Subcutaneous abdominal adipose tissue (tissue), 5 donors: ENCODE measurements at regions not wholly inside any gene's neighbourhood (a gene's known extent, or its start where the extent isn't known, plus 50 kb on each side); places are given as distances from the start of the nearest gene placed in this dataset.
"Not testable (repeated sequence)": the region's sequence is repeated elsewhere in the genome, so short reads cannot be mapped to it uniquely, and the experiment has no call there.

Source experiments
- H3K27ac ChIP-seq: one replicate; pipeline ENCODE4 v1.7.0; 2013; ENCODE audit warnings: low read depth, mild to moderate bottlenecking, inconsistent platforms, low read length, moderate library complexity
- H3K27me3 ChIP-seq, 5 donors: one replicate each; pipeline ENCODE4 v1.7.0; 2013; ENCODE audit warnings: low read length in 5 of 5, inconsistent platforms in 1 of 5; ENCODE audit not compliant: control insufficient read depth in 5 of 5, insufficient read depth in 4 of 5
- H3K36me3 ChIP-seq, 5 donors: one replicate each; pipeline ENCODE4 v1.7.0; 2013; ENCODE audit warnings: low read length in 5 of 5; ENCODE audit not compliant: control insufficient read depth in 5 of 5, insufficient read depth in 5 of 5
- H3K4me1 ChIP-seq, 5 donors: one replicate each; pipeline ENCODE4 v1.7.0; 2013; ENCODE audit warnings: low read length in 5 of 5, mild to moderate bottlenecking in 3 of 5, moderate library complexity in 1 of 5; ENCODE audit not compliant: control insufficient read depth in 5 of 5, insufficient read depth in 5 of 5
- H3K4me3 ChIP-seq, 5 donors: one replicate each; pipeline ENCODE4 v1.7.0; 2013; ENCODE audit warnings: low read length in 5 of 5, low read depth in 1 of 5
- H3K9ac ChIP-seq, 5 donors: one replicate each; pipeline ENCODE4 v1.7.0; 2013; ENCODE audit warnings: low read length in 5 of 5, mild to moderate bottlenecking in 4 of 5, moderate library complexity in 3 of 5
- H3K9me3 ChIP-seq, 5 donors: one replicate each; pipeline ENCODE4 v1.7.0; 2013; ENCODE audit warnings: low read length in 5 of 5; ENCODE audit not compliant: control insufficient read depth in 5 of 5
- donor health status: healthy.
- donor health status: healthy.
- donor health status: healthy.
- donor health status: healthy.
- donor health status: healthy.

DNA sequence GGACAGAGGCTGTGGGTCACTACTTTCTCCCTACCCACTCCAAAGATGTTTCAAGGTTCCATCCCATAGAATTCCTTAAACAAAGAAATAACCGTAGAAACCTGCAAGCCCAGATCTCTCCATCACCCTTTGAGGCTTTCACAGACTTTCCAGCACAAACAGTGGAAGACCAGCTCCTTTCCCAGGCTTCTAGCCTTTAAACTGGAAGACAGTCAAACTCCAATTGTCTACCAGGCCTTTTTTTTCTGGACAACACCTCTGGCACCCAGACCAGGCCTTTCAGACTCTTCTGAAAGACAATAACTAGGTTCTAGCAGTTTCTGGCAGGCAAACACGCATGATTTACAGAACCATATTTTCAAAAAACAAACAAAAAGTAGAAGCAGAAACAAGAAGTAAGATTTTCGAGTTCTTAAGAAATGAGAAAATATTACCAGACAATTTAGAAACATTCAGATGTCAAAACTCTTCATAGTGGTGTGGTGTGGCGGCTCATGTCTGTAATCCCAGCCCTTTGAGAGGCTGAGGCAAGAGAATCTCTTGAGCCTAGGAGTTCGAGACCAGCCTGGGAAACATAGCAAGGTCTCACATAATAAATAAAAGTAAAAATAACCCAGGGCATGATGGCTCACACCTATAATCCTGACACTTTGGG is 73.0 kb upstream of the EPCAM start:
- Histone ChIP-seq H3K9ac (no peak overlapping the region), H3K36me3 (no peaks in the 10 kb centered on the region), H3K27ac (peak overlapping the region; percentile 60), H3K4me3 (no peak overlapping the region), H3K9me3 (no peaks in the 10 kb centered on the region), H3K4me1 (peaks cover 0 to 32% (median 30%) of the 10 kb centered on the region in 5 donors), H3K27me3 (no peaks in the 10 kb centered on the region)

DNA sequence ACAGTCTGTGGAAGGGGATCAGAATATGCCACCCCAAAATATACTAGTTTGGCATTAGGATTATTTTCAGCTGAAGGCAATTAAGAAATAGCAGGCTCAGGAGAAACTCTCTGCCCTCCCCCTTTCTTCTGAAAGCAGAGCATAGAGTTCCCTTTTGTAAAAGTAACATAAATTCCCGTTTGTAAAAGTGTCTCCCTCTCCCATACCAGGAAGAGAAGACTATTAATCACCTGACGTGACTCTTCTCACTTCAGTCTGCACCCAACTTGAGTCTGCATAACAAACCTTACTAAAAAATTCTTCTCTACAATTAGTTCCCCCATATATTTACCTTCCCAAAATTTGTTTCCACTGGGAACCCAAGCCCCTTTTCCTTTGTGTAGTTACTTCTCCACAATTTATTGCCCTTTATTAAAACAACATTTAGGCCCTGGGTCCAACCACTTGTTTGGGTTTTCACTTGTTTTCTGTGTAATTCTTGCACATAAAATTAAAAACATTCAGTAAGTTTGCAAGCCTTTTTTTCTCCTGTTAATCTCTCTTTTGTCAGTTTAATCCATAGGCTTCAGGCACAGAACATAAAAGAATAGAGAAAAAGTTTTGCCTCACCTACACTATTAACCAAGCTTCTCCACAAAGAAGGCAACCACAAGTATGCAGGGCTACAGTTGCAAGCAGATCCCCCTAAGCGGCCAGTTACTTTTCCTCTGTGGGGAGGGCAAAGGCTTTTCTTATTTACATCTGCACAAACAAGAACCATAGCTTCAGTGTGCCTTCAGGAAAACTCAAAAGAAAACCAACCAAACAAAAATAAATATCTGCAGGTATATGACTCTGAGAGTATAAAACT is 73.8 kb upstream of the EPCAM start:
- H3K4me3 ChIP-seq = no peak overlapping the region
- no peaks in the 10 kb centered on the region for H3K27me3 ChIP-seq
- peaks cover 0 to 25% (median 22%) of the 10 kb centered on the region in 5 donors for H3K4me1 ChIP-seq
- H3K9ac ChIP-seq = no peak overlapping the region
- H3K9me3 ChIP-seq = no peaks in the 10 kb centered on the region
- no peaks in the 10 kb centered on the region for H3K36me3 ChIP-seq
- H3K27ac ChIP-seq = peak overlapping the region; percentile 60

DNA sequence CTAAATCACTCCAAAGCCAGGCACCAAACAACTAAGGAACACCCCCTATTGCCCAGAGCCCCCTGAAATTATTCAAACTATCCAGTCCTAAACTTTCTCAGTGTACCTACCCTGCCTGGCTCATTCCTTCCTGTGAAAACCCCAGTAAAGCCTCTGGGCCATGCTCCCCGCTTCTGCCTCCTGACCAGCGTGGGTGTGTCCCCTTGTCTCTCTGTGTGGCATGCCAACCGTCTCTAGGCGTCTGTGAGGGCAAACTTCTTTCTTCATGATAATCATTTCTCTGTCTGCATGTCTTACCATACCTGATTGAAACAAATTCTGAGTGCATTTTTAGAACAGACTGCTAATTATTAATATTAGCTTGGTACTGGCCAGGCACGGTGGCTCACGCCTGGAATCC is 75.1 kb upstream of the EPCAM start:
- H3K9ac ChIP-seq = no peak overlapping the region
- H3K27me3 ChIP-seq = no peaks in the 10 kb centered on the region
- H3K27ac ChIP-seq = no peak overlapping the region
- no peak overlapping the region for H3K4me3 ChIP-seq
- H3K36me3 ChIP-seq = no peaks in the 10 kb centered on the region
- no peaks in the 10 kb centered on the region for H3K9me3 ChIP-seq
- peaks cover 0 to 13% (median 11%) of the 10 kb centered on the region in 5 donors for H3K4me1 ChIP-seq

DNA sequence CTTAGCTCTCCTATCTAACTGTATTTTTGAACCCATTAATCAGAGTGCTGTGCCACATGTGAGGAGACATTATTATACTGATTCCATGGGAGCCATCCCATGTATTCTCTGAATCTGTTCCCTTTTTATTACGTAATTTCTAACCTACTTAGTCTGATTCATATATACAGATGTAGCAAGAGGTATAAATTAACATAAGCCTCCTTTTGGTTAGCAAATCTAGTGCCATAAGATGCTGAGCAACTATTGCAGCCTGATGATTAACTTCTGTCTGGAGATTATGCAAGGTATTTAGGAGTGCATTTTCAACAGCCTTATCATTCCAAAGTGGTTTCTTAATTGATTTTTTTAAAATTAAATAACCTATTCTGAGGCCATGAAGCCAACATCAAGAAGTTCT is 80.2 kb upstream of the EPCAM start:
- Histone ChIP-seq H3K9ac (no peak overlapping the region), H3K4me1 (peaks cover 0 to 14% (median 7%) of the 10 kb centered on the region in 5 donors), H3K27me3 (no peaks in the 10 kb centered on the region)

DNA sequence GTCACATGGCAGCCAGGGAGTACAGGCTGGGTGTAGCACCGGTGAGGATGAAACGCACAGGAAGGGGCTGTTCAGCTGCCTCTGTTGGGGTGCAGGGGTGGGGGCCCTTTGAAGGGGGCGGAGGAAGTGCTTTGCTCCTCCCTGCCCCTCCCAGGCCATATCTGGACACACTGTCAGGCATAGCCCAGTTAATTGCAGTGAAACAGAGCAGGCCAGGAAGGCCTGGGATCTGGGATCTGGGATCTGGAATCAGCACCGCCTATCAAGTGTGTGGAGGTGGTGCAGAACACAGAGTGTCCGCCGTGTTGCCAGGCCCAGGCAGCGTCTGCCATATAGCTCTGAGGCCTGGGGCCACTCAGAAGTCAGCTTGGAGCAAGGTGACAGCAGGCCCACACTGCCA is 85.5 kb upstream of the EPCAM start:
- no peaks in the 10 kb centered on the region for H3K36me3 ChIP-seq
- H3K4me3 ChIP-seq = no peak overlapping the region
- H3K27me3 ChIP-seq = no peaks in the 10 kb centered on the region
- no peak overlapping the region for H3K9ac ChIP-seq
- H3K27ac ChIP-seq = no peak overlapping the region
- peaks cover 0 to 10% (median 7%) of the 10 kb centered on the region in 5 donors for H3K4me1 ChIP-seq
- no peaks in the 10 kb centered on the region for H3K9me3 ChIP-seq

More for the DNA sequence above, 80.2 kb upstream of the EPCAM start:
- no peak overlapping the region for H3K27ac ChIP-seq
- no peaks in the 10 kb centered on the region for H3K9me3 ChIP-seq
- H3K36me3 ChIP-seq = no peaks in the 10 kb centered on the region
- no peak overlapping the region for H3K4me3 ChIP-seq

DNA sequence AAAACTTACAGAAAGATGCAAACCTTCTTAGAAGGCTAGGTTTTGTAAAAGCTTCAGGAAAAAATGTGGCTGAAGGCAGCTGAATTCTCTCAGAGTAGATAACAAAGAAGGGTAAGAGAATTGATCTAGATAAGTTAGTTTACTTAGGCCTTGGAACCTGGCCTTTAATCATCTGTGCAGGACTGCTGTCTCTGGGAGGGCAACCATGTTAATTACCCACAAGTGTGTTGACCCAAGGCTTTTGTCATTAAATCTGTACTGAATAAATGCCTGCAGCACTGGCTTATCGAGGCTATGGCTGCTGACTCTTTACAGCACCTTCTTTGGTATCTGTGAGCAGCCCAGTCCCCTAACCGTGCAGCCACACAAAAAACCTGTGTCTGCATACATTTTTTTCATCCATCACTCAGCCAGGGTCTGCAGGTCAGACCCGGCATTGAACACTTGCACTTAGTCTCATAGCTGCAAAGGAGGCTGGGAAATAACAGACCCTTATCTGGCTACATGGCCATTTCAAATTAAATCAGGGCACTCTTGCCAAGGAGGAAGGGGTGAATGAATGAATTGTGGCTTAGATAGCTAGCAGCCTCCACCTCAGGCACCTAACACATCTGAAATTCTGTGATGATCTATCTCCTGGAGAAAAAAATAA is 86.4 kb upstream of the EPCAM start:
- H3K4me3 ChIP-seq = no peak overlapping the region
- no peak overlapping the region for H3K27ac ChIP-seq
- no peak overlapping the region for H3K9ac ChIP-seq
- no peaks in the 10 kb centered on the region for H3K9me3 ChIP-seq
- H3K27me3 ChIP-seq = no peaks in the 10 kb centered on the region
- H3K36me3 ChIP-seq = no peaks in the 10 kb centered on the region
- H3K4me1 ChIP-seq = peaks cover 0 to 5% (median 3%) of the 10 kb centered on the region in 5 donors

DNA sequence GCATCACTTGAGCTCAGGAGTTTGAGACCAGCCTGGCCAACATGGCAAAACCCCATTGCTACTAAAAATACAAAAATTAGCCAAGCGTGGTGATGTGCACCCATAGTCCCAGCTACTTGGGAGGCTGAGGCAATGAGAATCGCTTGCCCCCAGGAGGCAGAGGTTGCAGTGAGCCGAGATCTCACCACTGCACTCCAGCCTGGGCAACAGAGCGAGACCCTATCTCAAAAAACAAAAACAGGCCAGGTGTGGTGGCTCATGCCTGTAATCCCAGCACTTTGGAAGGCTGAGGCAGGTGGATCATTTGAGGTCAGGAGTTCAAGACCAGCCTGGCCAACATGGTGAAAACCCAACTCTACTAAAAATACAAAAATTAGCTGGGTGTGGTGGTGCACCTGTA is 89.6 kb upstream of the EPCAM start:
- H3K4me3 ChIP-seq, H3K4me1 ChIP-seq, H3K36me3 ChIP-seq, H3K9me3 ChIP-seq, H3K9ac ChIP-seq, H3K27ac ChIP-seq, H3K27me3 ChIP-seq: not testable (repeated sequence)

DNA sequence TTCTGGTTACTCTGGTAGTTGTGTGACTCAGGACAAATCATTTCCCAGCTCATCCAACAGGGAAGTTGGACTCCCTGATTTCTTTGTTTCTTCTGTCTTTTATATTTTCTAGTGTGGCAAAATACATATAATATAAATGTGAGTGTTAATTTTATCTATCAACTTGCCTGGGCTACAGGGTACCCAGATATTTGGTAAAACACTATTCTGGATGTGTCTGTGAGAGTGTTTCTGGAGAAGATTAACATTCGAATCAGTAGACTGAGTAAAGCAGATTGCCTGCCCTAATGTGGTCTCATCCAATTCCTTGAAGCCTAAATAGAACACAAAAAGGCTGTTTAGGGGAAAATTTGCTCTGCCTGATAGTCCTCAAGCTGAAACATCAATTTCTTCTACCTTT is 91.1 kb upstream of the EPCAM start:
- Histone ChIP-seq H3K4me3 (no peak overlapping the region), H3K9me3 (no peaks in the 10 kb centered on the region), H3K27ac (no peak overlapping the region), H3K4me1 (peaks cover 0 to 22% (median 17%) of the 10 kb centered on the region in 5 donors), H3K9ac (no peak overlapping the region), H3K36me3 (no peaks in the 10 kb centered on the region), H3K27me3 (no peaks in the 10 kb centered on the region)

DNA sequence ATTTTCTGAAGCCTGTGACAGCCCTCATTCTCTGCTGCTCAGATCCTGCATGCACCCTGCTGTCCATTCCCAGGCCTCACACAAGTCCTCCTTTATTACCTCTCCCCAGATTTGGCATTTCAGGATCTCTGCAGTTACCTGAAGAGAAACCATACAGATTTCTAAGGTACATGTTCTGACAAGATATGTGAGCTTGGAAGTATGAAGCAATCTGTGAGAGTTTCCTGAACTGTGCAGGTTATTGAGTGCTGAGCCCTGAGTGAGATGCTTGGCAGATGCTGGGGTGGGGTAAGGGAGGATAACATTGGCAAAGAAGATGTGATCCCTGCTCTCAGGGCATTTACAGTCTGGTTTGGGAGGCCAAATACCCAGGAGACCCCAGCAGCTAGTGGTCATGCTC is 91.9 kb upstream of the EPCAM start:
- peaks cover 0 to 30% (median 25%) of the 10 kb centered on the region in 5 donors for H3K4me1 ChIP-seq
- no peak overlapping the region for H3K27ac ChIP-seq
- H3K9ac ChIP-seq = no peak overlapping the region
- no peak overlapping the region for H3K4me3 ChIP-seq
- no peaks in the 10 kb centered on the region for H3K27me3 ChIP-seq
- H3K36me3 ChIP-seq = no peaks in the 10 kb centered on the region
- H3K9me3 ChIP-seq = no peaks in the 10 kb centered on the region

DNA sequence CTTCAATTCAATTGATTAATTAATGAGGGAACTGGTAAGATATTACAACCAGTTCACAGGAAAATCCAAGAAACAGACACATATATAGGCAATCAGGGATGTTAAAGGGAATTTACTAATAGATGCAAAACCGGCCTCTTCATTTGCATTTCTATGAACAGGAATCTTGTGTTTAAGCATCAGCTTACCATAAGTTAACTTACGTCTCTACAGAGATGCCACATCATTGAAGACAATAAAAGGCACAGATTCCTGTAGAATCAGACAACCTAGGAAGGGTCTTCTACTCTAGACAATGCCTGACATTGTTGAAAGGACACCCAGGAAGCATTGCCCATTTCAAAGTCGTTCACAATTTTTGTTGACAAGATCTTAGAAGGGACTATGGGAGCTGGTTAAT is 93.0 kb upstream of the EPCAM start:
- H3K4me3 ChIP-seq = no peak overlapping the region
- H3K27me3 ChIP-seq = no peaks in the 10 kb centered on the region
- peaks cover 4 to 37% (median 33%) of the 10 kb centered on the region in 5 donors for H3K4me1 ChIP-seq
- no peaks in the 10 kb centered on the region for H3K9me3 ChIP-seq
- H3K27ac ChIP-seq = no peak overlapping the region
- no peaks in the 10 kb centered on the region for H3K36me3 ChIP-seq
- H3K9ac ChIP-seq = no peak overlapping the region
